Hypothalamus (tissue), 51 donors: ENCODE measurements at regions not wholly inside any gene's neighbourhood (a gene's known extent, or its start where the extent isn't known, plus 50 kb on each side); places are given as distances from the start of the nearest gene placed in this dataset.

Source experiments
- DNase-seq, 51 donors: peaks; one replicate each; lab custom pipeline; 2025; lab: John Stamatoyannopoulos, UW

DNA sequence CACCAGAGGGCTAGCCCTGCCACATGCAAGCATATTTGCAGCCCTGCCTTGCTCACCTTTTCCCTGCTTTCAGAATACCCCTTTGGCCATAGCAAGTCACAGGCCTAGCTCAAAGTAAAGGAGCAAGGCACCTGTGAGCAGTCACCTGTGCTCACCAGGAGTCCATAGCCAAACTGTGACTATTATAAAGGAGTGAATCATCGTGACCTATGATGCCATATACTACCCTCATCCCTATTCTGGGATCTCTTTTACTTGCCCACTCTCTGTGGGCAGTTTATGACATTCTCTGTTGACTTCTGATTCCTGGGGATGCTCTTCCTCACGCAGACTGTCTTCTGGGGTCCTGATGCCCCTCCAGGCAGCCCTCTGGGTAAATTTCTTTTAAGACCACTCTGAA, 200.5 kb upstream of the NLRP1 start:
- no peak for DNase-seq

DNA sequence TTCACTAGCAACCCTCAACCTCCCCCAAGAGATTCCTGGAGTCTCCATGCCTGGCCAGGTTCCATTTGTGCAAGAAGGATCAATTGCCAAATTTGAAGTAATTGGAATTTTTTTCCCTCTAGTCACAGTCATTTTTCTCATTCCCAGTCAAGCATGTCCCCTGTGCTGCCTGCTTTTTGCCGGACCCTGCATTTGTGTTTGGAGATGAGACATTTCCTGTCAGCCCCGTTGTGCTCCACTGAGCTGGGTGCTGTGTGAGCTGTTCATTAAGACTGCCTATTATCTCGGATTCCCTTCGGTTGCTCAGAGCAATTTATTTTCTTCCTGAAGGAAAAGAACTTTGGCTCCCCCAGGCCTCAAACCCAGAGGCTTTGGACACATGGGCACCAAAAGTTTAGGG, 201.0 kb upstream of the NLRP1 start:
- no peak for DNase-seq

DNA sequence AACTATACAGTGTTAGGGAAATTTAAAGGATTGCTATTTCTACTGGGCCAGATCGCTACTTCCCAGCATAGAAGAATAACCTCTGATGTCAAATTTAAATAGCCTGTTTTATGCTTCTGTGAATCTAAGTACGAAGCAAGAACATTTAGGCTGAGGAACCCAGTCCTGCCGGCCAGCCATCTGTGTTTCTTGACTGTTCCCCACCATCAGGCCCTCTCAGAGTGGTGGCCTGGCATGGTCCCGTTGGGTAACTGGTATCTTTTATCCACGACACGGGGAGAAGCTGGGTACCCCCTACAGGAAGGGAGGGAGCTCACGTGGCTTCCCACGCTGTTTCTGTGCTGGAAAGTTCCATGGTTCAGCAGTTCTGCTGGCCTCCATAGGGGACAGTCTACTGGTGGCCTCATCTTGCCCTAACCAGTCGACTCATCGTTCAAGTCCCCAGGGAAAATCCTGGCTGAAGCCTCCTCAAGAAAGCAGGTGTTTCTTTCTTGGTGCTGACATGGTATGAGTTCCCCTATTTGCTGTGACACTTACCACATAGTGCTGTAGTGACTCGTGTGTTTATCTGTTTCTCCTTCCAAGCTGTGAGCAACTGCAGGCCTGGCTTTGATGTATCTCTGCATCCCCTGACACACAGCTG, 201.7 kb upstream of the NLRP1 start:
- no peak for DNase-seq

- no peak for DNase-seq
Observed at GRCh38 chr17:5786510-5786875, 202.2 kb upstream of the NLRP1 start.

- peak in 1 of 51 donors; percentile 24 for DNase-seq
Observed at GRCh38 chr17:5788266-5788900, 204.1 kb upstream of the NLRP1 start.

DNA sequence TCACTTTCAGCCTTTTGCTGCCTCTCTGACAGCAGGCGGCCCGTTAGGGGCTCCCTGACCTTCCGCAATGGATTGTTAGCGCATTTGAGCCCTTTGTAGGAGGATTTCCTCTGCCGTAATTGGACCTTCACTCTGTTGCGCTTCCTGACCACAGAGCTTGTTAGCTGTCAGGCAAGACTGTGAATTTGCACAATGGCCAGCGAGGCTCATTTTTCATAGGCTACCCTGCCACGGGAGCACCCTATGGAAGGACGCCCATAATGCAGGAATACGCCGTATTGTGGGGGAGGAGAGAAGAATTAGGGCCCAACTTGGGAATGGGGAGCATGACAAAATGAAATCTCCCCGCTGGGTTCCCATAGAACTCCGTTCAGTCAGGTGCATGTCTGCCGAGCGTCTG, 205.2 kb upstream of the NLRP1 start:
- no peak for DNase-seq

GRCh38 chr17:5793157-5793556, 208.8 kb upstream of the NLRP1 start:
- no peak for DNase-seq

DNA sequence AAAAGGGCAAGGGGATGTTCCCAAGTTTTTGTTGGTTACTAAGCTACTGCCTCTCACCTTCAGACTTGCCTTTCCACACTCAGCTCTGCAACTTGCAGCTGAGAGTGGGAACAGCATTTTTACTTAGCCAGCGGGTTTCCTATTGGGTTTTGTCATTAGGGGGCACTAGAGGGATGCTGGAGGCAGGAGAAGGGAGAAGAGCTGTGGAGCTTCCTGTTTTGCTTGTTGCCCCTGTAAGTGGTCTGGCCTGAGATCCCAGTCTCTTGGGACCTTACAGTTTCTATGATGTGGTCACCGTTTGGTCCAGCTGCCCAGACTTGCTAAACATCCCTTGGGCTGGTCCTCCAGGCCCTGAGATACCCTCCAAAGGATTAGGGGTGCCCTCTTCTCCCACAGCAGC, 209.6 kb upstream of the NLRP1 start:
- no peak for DNase-seq

- no peak for DNase-seq
Observed at GRCh38 chr17:5794385-5794784, 210.1 kb upstream of the NLRP1 start.

GRCh38 chr17:5794881-5795506, 210.7 kb upstream of the NLRP1 start:
- no peak for DNase-seq

GRCh38 chr17:5797447-5798050, 213.2 kb upstream of the NLRP1 start:
- no peak for DNase-seq

- no peak for DNase-seq
Observed at GRCh38 chr17:5798094-5798493, 213.8 kb upstream of the NLRP1 start.

DNA sequence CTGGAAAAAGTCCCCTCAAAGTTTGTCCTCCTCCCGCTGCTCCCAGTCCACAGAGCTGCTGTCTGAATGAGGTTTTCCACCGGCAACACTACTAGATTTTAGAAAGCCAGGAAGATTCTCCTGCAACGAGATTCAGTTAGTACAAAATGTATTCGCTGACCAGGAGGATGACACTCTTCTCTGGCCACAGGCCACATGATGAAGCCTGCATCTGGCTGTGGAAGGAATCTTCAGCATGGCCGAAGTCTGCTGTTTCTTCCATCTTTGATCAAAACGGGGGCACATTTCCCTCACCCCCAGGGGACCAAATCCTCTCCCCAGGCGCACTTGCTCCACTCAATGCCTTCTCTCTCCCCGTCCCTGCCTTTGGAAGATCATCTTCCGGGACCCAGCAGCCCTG, 215.8 kb upstream of the NLRP1 start:
- DNase-seq = no peak

- DNase-seq = peak in 1 of 51 donors; percentile 54
Observed at GRCh38 chr17:5800646-5801045, 216.3 kb upstream of the NLRP1 start.

DNA sequence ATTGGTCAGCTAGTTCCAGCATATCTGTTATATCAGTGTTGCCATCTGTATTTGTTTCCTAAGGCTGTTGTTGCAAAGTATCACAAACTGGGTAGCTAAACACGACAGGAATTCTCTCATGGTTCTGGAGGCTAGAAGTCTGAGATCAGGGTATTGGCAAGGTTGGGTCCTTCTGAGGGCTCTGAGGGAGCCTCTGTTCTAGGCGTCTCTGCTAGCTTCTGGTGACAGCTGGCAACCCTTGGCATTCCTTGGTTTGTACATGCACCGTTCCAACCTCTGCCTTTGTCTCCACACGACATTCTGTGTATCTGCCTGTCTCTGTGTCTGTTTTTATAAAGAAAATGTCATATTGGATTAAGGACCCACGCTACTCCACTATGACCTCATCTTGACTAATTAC, 219.9 kb upstream of the NLRP1 start:
- DNase-seq = no peak

DNA sequence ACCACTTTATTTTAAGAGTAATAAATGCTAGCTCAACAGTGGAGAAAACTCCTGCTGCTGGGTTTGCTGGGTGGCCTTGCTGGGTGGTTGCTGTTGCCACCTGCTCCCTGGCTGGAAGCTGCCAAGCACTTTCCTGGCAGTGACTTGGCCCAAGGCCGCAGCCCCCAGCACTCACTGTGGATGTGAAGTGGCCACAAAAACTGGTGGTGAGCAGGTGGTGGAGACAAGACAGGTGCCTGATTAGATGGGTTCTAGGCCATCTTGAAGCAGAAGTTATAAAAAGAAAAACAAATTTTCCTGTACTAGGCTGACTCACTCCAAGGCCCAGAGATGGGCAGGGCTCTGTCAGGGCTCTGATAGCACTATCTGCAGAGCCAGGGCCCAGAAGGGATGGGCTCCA, 224.7 kb upstream of the NLRP1 start:
- no peak for DNase-seq

DNA sequence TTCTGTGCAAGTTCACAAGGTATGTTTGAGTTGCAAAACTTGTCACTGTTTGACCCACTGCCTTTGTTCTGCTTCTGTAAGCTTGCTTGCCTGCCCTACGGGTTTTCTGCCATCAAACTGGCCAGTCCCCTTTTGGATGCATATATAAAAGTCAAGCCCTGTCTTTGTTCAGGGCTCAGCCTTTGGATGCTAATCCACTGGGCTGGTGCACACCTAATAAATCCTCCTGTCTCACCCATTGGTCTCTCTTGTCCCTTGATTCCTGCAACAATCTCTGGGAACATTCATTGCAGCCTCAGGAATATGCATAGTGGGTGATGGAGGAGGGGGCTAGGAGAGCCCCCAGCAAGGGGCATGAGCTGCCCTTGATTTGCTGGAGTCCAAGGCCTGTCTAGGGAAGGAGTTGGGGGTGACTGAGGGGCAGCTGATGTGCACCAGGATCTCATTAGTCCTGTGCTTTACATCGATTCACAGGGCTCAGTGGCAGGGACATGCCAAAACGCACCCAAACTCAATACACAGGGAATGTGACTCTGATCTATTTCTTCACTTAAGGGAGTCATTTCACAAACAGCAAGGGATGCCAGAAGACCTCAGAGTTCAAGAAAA, 225.4 kb upstream of the NLRP1 start:
- DNase-seq = no peak

GRCh38 chr17:5812590-5812989, 228.3 kb upstream of the NLRP1 start:
- DNase-seq = no peak

DNA sequence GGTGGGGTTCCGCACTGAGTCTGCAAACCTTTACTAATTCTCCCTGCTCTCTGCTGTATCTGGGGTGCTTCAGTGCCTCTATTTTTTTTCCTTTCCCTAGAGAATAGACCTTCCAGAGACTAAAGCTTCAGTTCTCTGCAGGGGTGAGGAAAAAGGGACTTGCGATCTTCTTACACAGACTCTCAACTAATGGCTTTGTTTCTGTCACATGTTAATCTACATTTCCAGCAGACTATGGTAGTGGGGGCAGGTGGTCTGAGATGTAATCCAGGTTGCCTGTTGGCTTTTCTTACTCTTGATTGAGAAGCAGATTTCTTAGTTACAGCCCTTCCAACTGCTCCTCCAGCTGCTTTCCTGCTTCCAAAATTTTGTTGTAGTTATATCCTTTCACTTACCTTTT, 229.0 kb upstream of the NLRP1 start:
- no peak for DNase-seq

DNA sequence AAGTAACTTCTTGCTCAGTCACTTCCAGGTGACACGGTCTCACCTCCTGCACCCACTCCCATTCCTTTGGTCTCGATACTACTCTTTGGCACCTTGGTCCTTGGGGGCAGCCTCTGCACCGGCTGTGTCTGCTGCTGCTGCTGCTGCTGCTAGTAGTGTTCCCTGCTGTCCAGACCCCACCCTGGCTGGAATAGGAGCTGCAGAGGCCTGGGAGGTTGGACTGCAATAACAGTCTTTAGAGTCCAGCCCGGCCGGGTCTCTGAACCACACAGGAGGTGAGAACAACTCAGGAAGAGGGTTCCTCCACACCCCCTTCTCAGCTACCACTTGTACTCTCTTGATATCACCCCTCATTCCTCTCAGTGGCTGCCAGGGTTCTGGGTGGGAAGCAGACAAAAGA, 231.1 kb upstream of the NLRP1 start:
- DNase-seq = no peak

DNA sequence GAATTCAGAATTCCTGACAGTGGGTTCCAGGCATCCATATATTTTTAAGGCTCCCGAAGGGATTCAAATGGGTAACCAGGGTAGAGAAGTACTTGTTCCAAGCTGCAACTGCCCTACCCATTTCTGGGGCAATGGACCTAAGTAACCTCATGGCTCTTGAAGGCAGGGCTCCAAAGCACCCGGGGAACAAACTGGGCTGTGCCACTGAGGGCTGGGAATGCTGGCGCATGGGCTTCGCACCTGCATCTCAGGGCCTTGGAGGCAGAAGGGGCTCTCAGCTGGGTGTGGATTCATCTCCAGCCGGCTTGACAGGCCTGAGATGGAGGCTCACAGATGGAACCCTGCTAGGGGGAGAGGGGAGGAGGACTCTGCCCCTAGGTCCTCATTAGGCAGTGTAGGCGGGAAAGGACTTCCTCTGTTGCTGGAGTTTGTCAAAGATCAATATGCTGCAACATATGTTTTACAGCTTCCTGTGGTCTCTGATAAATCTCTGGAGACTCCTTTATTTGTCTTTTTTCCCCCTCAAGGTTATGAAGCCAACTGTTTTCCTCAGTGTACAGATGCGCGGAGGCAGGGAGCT, 232.3 kb upstream of the NLRP1 start:
- peak in 2 of 51 donors; percentile 3 to 20 for DNase-seq
